HL-60 (cell line): ENCODE measurements at regions not wholly inside any gene's neighbourhood (a gene's known extent, or its start where the extent isn't known, plus 50 kb on each side); places are given as distances from the start of the nearest gene placed in this dataset.

Experiments
- DNase-seq, 2 experiments: peaks; one replicate each; pipeline ENCODE4 v3.0.0-alpha.2; 2010 to 2020; ENCODE audit warnings: low read depth in 1 of 2, low spot score in 1 of 2
- H3K27ac ChIP-seq: fragments of 250-450 bp; sonication (Bioruptor Pico); replicated peaks from 2 replicates; pipeline ENCODE4 v1.5.1; 2020; ENCODE audit warnings: mild to moderate bottlenecking, moderate library complexity
- H3K27me3 ChIP-seq: fragments of 250-450 bp; sonication (Bioruptor Pico); 2 replicates; pipeline ENCODE4 v1.5.1; 2021; ENCODE audit warnings: mild to moderate bottlenecking, moderate library complexity; ENCODE audit not compliant: insufficient read depth, poor library complexity, severe bottlenecking
- H3K4me3 ChIP-seq: replicated peaks from 2 replicates; pipeline ENCODE4 v1.5.1; 2011; ENCODE audit warnings: mild to moderate bottlenecking, control low read depth, low read length; ENCODE audit not compliant: insufficient read depth
- GABPA ChIP-seq: IDR thresholded peaks from 2 replicates; pipeline ENCODE4 v1.6.1; 2012; ENCODE audit warnings: low read depth
- POLR2AphosphoS5 ChIP-seq: IDR thresholded peaks from 2 replicates; pipeline ENCODE4 v1.6.1; 2012; ENCODE audit warnings: low read depth
- REST ChIP-seq: IDR thresholded peaks from 2 replicates; pipeline ENCODE4 v1.6.1; 2012; ENCODE audit warnings: low read depth; ENCODE audit not compliant: insufficient replicate concordance
- SPI1 ChIP-seq: IDR thresholded peaks from 2 replicates; pipeline ENCODE4 v1.6.1; 2012; ENCODE audit warnings: low read depth, mild to moderate bottlenecking, borderline replicate concordance
- TF ChIP-seq, protein P1 (sequence below): IDR thresholded peaks from one replicate; pipeline ENCODE4 v1.5.1; 2011; ENCODE audit warnings: low read length, control low read depth, inconsistent platforms; ENCODE audit not compliant: insufficient read depth

DNA sequence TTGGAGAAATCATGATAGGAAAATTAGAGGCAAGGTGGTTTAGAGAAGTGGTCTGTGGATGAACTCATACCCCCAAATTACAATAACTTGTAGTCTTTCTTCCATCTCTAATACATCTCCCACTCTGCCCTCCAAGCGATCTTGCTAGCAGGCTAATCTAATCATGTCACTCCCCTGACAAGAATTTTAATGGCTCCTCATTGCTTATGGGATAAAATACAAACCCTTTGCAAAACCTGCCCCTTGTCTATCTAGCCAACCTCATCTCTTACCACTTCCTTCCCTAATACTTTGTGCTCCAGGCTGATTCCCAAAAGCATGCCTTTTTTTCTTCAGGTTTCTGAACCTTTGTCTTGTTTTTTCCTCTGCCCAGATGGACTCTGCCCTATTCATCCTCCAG, 71.3 kb upstream of the LRRN2 start:
- H3K27ac ChIP-seq = no peak overlapping the region
- H3K27me3 ChIP-seq = no peaks in the 10 kb centered on the region
- no peak for TF ChIP-seq POLR2AphosphoS5
- TF ChIP-seq SPI1 = no peak
- TF ChIP-seq REST = no peak
- TF ChIP-seq, protein P1, sequence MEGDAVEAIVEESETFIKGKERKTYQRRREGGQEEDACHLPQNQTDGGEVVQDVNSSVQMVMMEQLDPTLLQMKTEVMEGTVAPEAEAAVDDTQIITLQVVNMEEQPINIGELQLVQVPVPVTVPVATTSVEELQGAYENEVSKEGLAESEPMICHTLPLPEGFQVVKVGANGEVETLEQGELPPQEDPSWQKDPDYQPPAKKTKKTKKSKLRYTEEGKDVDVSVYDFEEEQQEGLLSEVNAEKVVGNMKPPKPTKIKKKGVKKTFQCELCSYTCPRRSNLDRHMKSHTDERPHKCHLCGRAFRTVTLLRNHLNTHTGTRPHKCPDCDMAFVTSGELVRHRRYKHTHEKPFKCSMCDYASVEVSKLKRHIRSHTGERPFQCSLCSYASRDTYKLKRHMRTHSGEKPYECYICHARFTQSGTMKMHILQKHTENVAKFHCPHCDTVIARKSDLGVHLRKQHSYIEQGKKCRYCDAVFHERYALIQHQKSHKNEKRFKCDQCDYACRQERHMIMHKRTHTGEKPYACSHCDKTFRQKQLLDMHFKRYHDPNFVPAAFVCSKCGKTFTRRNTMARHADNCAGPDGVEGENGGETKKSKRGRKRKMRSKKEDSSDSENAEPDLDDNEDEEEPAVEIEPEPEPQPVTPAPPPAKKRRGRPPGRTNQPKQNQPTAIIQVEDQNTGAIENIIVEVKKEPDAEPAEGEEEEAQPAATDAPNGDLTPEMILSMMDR = no peak
- TF ChIP-seq GABPA = no peak
- DNase-seq = no peak
- H3K4me3 ChIP-seq = no peak overlapping the region

- no peak overlapping the region for H3K27ac ChIP-seq
- no peak for TF ChIP-seq REST
- no peak overlapping the region for H3K4me3 ChIP-seq
- no peak for DNase-seq
- no peaks in the 10 kb centered on the region for H3K27me3 ChIP-seq
Observed at GRCh38 chr1:204758601-204759000, 73.1 kb upstream of the LRRN2 start.

DNA sequence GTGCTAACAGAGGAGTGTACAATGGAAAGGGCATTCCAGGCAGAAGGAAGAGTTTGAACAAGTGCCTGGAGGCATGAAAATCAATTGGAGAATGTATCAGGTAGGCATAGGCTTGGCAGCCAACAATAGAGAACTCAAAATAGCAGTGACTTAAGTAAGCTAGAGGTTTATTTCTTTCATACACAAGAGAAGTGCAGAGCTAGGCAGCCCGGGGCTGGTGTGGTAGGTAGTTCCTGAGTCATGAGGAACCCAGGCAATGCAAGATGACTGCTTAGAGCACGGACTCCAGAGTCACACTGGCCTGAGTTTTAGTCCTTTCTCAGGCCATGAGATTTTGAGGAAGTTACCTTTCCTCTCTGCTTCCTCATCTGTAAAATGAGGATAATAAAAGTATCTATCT, 74.8 kb upstream of the LRRN2 start:
- Histone ChIP-seq H3K4me3 (no peak overlapping the region), H3K27ac (no peak overlapping the region), H3K27me3 (peaks cover 5% of the 10 kb centered on the region)
- DNase-seq = no peak
- TF ChIP-seq GABPA = no peak
- TF ChIP-seq SPI1 = no peak
- TF ChIP-seq, protein P1 = no peak
- no peak for TF ChIP-seq REST
- no peak for TF ChIP-seq POLR2AphosphoS5

DNA sequence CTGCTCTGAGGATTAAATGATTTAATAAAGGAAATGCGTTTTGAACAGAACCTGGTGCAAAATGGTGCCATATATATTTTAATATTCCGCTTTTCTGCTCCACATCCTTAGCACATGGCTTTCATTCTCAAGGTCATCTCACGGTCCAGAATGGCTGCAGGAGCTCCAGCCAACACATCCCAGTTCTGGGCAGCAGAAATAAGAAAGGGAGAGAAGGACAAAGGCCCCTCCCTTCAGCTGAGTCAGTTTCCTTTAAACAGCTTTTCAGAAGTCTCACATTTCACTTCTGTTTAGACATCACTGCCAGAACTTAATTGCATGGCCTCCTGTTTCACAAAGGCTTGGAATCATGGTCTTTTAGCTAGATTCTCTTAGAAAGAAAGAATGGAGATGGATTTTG, 75.2 kb upstream of the LRRN2 start:
- H3K4me3 ChIP-seq = no peak overlapping the region
- H3K27ac ChIP-seq = no peak overlapping the region
- TF ChIP-seq REST = no peak
- no peak for DNase-seq
- H3K27me3 ChIP-seq = peaks cover 5% of the 10 kb centered on the region
